ENCODE measurements at regions not wholly inside any gene's neighbourhood (a gene's known extent, or its start where the extent isn't known, plus 50 kb on each side); places are given as distances from the start of the nearest gene placed in this dataset.

GRCh38 chr20:23270382-23270911 is 80.1 kb upstream of the NXT1 start (continued):
- no peak for TF ChIP-seq PRDM4 (tag by site-specific recombination; IDR thresholded peaks at IDR 0.05)
- TF ChIP-seq ZNF24 (tag by site-specific recombination; IDR thresholded peaks at IDR 0.05): peak; percentile 79
- TF ChIP-seq ZNF692 (tag by site-specific recombination; IDR thresholded peaks at IDR 0.05): peak; percentile 85
- no peak for TF ChIP-seq BCL6B (tag by site-specific recombination; IDR thresholded peaks at IDR 0.05)
- 0 out of 2 replicates have a peak, but pooled peaks have one; percentile 27 for TF ChIP-seq GLIS2 (tag by site-specific recombination; IDR thresholded peaks at IDR 0.05)
- no peak for TF ChIP-seq ZNF580 (tag by site-specific recombination; IDR thresholded peaks at IDR 0.05)
- TF ChIP-seq ZNF280D (tag by site-specific recombination; IDR thresholded peaks at IDR 0.05): peak; percentile 79; the same call in 1 of the 2 replicates
- 0 out of 2 replicates have a peak, but pooled peaks have one; percentile 14 for TF ChIP-seq HOXD13 (CRISPR knock-in tag; IDR thresholded peaks at IDR 0.05; ENCODE audit: borderline replicate concordance)
- TF ChIP-seq ZBTB21 (tag by site-specific recombination; IDR thresholded peaks at IDR 0.05): peak; percentile 95
- peak; percentile 78 for TF ChIP-seq KLF17 (tag by site-specific recombination; IDR thresholded peaks at IDR 0.05)

GRCh38 chr20:23269954-23270353 is 80.6 kb upstream of the NXT1 start:
- CTCF ChIA-PET: interaction anchor here (0.6 to 1.8 kb wide), 3 partner anchors 15 to 35 kb away, joined by 3 to 6 read pairs (median 3); no protein-coding TSS in a partner anchor
- Histone ChIP-seq H3K27ac (ENCODE audit: extremely low read depth, low read depth, low read length) (no peak overlapping the region), H3K36me3 (ENCODE audit: control insufficient read depth in 2 of 2, insufficient read depth in 1 of 2, low read length in 2 of 2) (no peaks in the 10 kb centered on the region), H3K4me1 (ENCODE audit: control insufficient read depth, insufficient read depth, low read length) (no peaks in the 10 kb centered on the region), H3K9me3 (ENCODE audit: control insufficient read depth, insufficient read depth, low read depth, low read length) (no peaks in the 10 kb centered on the region), H3K4me3 (ENCODE audit: low read depth, low read length) (no peak overlapping the region)
- POLR2A ChIA-PET: interaction anchor here (0.8 kb wide), 1 partner anchor 80 kb away, joined by 4 read pairs; the partner anchor contains the start of gene NXT1
- no peak for TF ChIP-seq ZSCAN23 (tag by site-specific recombination; IDR thresholded peaks at IDR 0.05)

- TF ChIP-seq SETDB1 (IDR thresholded peaks at IDR 0.05; ENCODE audit: insufficient read length, low read length) (peak; percentile 95), ZNF302 (tag by site-specific recombination; IDR thresholded peaks at IDR 0.05; ENCODE audit: low read depth) (no peak), SCRT2 (tag by site-specific recombination; IDR thresholded peaks at IDR 0.05) (0 out of 2 replicates have a peak, but pooled peaks have one; percentile 31), TRIM28 (IDR thresholded peaks at IDR 0.05; ENCODE audit: borderline replicate concordance, low read length) (peak; percentile 81; the same call in 1 of the 2 replicates)
- Histone ChIP-seq H3K9me3 (ENCODE audit: control insufficient read depth, insufficient read depth, low read depth, low read length) (no peaks in the 10 kb centered on the region), H3K4me1 (ENCODE audit: control insufficient read depth, insufficient read depth, low read length) (no peaks in the 10 kb centered on the region), H3K36me3 (ENCODE audit: control insufficient read depth in 2 of 2, insufficient read depth in 1 of 2, low read length in 2 of 2) (no peaks in the 10 kb centered on the region), H3K4me3 (ENCODE audit: low read depth, low read length) (no peak overlapping the region), H3K27ac (ENCODE audit: extremely low read depth, low read depth, low read length) (no peak overlapping the region)
- ChIA-PET CTCF (interaction anchor here (0.6 kb wide), 1 partner anchor 117 kb away, joined by 3 read pairs; no protein-coding TSS in a partner anchor), POLR2A (no interaction called here)
Measured at GRCh38 chr20:23268792-23269354, 81.7 kb upstream of the NXT1 start.
